MM.1S (cell line): ENCODE measurements at regions not wholly inside any gene's neighbourhood (a gene's known extent, or its start where the extent isn't known, plus 50 kb on each side); places are given as distances from the start of the nearest gene placed in this dataset.

Experiments
- EZH2 ChIP-seq: fragments of 300-600 bp; sonication (generic); optimal IDR thresholded peaks from 2 replicates; pipeline ENCODE3; 2017; ENCODE audit warnings: low read depth, mild to moderate bottlenecking, antibody characterized with exemption, low read length, mixed read lengths
- EZH2phosphoT487 ChIP-seq: fragments of 300-600 bp; sonication (generic); IDR thresholded peaks from 2 replicates; pipeline ENCODE4 v1.6.1; 2018; ENCODE audit warnings: antibody characterized with exemption, low read length
- TF ChIP-seq, protein P1 (sequence below): fragments of 300-600 bp; sonication (generic); IDR thresholded peaks from 2 replicates; pipeline ENCODE4 v1.5.1; 2016; ENCODE audit warnings: antibody characterized with exemption, low read length, mixed read lengths

DNA sequence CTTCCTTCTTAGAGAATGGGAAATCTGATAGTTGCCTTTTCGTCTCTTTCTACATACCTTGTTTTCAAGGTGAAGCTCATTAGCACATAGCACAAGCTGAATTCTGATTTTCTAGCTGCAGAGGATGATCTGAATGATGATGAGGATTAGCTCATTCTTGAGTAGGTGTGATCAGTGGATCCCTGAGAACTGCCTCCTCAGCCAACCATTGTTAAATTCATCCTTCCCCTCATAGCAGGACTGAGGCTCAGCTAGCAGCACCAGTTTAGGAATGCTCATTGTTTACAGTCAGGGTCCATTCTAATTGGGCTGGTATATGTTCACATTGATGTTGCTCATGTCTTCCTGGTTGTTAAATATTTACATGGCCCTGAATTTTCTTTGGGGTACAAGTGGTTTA lies 299.9 kb upstream of the MME start:
- TF ChIP-seq, protein P1, sequence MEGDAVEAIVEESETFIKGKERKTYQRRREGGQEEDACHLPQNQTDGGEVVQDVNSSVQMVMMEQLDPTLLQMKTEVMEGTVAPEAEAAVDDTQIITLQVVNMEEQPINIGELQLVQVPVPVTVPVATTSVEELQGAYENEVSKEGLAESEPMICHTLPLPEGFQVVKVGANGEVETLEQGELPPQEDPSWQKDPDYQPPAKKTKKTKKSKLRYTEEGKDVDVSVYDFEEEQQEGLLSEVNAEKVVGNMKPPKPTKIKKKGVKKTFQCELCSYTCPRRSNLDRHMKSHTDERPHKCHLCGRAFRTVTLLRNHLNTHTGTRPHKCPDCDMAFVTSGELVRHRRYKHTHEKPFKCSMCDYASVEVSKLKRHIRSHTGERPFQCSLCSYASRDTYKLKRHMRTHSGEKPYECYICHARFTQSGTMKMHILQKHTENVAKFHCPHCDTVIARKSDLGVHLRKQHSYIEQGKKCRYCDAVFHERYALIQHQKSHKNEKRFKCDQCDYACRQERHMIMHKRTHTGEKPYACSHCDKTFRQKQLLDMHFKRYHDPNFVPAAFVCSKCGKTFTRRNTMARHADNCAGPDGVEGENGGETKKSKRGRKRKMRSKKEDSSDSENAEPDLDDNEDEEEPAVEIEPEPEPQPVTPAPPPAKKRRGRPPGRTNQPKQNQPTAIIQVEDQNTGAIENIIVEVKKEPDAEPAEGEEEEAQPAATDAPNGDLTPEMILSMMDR, result no peak
- TF ChIP-seq EZH2phosphoT487 (no peak), EZH2 (no peak)
